Thyroid gland (tissue), 4 donors: ENCODE measurements at regions not wholly inside any gene's neighbourhood (a gene's known extent, or its start where the extent isn't known, plus 50 kb on each side); places are given as distances from the start of the nearest gene placed in this dataset.

Source experiments
- DNase-seq, 2 donors: peaks; one replicate each; pipeline ENCODE4 v3.0.0-alpha.2; 2019
- H3K27ac ChIP-seq, 3 donors: fragments of 200-600 bp; sonication (generic); 1 replicate in 2 of 3; 2 replicates in 1 of 3; pipeline ENCODE4 v1.5.1; 2016 to 2019; ENCODE audit warnings: mild to moderate bottlenecking in 1 of 3, moderate library complexity in 1 of 3
- H3K27me3 ChIP-seq: fragments of 200-600 bp; sonication (generic); one replicate; pipeline ENCODE4 v1.5.1; 2019
- H3K36me3 ChIP-seq, 2 donors: fragments of 200-600 bp; sonication (generic); one replicate each; pipeline ENCODE4 v1.5.1; 2016 to 2019
- H3K4me1 ChIP-seq, 2 donors: fragments of 200-600 bp; sonication (generic); one replicate each; pipeline ENCODE4 v1.5.1; 2017 to 2019
- H3K4me3 ChIP-seq, 3 donors: fragments of 200-600 bp; sonication (generic); replicated peaks in 1 of 3; 1 replicate in 2 of 3; 2 replicates in 1 of 3; pipeline ENCODE4 v1.5.1; 2016; ENCODE audit warnings: mild to moderate bottlenecking in 1 of 3
- H3K9me3 ChIP-seq: fragments of 200-600 bp; sonication (generic); one replicate; pipeline ENCODE4 v1.5.1; 2017
- CTCF ChIP-seq, 6 experiments: fragments of 200-600 bp in 3 of 6; fragments of 450-650 bp in 3 of 6; sonication (generic) in 3 of 6; IDR thresholded peaks; one replicate each; pipeline ENCODE4 v1.5.1; 2016 to 2019; ENCODE audit warnings: antibody characterized with exemption in 6 of 6, mild to moderate bottlenecking in 2 of 6, inconsistent platforms in 1 of 6, moderate library complexity in 1 of 6
- POLR2A ChIP-seq, 2 donors: fragments of 450-650 bp; IDR thresholded peaks; one replicate each; pipeline ENCODE4 v1.6.1; 2017; ENCODE audit warnings: antibody characterized with exemption in 2 of 2, mild to moderate bottlenecking in 2 of 2, moderate library complexity in 1 of 2
- WGBS, 2 donors: methylation state at CpG; one replicate each; pipeline ENCODE4 v1.1.5; 2017; 5-methylcytosine and 5-hydroxymethylcytosine counted together
- intact Hi-C: fragments of 100-400 bp; cut with DNase I; formaldehyde crosslinking; loops from one replicate; pipeline ENCODE4 v1.15.1; 2023

GRCh38 chr5:86008704-86009103 is 609.0 kb upstream of the COX7C start:
- Histone ChIP-seq H3K36me3 (no peaks in the 10 kb centered on the region), H3K9me3 (no peaks in the 10 kb centered on the region), H3K27me3 (no peaks in the 10 kb centered on the region), H3K4me3 (no peak overlapping the region), H3K27ac (no peak overlapping the region), H3K4me1 (no peaks in the 10 kb centered on the region)
- TF ChIP-seq CTCF (IDR thresholded peaks at IDR 0.05): no peak
- TF ChIP-seq POLR2A (IDR thresholded peaks at IDR 0.05): no peak
- intact Hi-C loops: no loop called here
- 90 to 95% methylated on average over 3 of the region's 3 CpGs for WGBS, 2 donors
- no peak for DNase-seq

- Histone ChIP-seq H3K27ac (no peak overlapping the region), H3K4me3 (no peak overlapping the region), H3K9me3 (no peaks in the 10 kb centered on the region), H3K4me1 (no peaks in the 10 kb centered on the region), H3K27me3 (no peaks in the 10 kb centered on the region), H3K36me3 (no peaks in the 10 kb centered on the region)
- TF ChIP-seq POLR2A (IDR thresholded peaks at IDR 0.05): no peak
- no peak for TF ChIP-seq CTCF (IDR thresholded peaks at IDR 0.05)
- intact Hi-C loops: no loop called here
- 89 to 93% methylated on average over 1 of the region's 1 CpG for WGBS, 2 donors
- no peak for DNase-seq
Measured at GRCh38 chr5:86011937-86012336, 605.8 kb upstream of the COX7C start.

- 91 to 93% methylated on average over 1 of the region's 1 CpG for WGBS, 2 donors
- TF ChIP-seq POLR2A (IDR thresholded peaks at IDR 0.05) (no peak), CTCF (IDR thresholded peaks at IDR 0.05) (no peak)
Measured at GRCh38 chr5:86029308-86029707, 588.4 kb upstream of the COX7C start.

GRCh38 chr5:86030753-86031152 is 587.0 kb upstream of the COX7C start:
- Histone ChIP-seq H3K27me3 (no peaks in the 10 kb centered on the region), H3K9me3 (no peaks in the 10 kb centered on the region), H3K4me1 (no peaks in the 10 kb centered on the region), H3K27ac (no peak overlapping the region), H3K4me3 (no peak overlapping the region), H3K36me3 (no peaks in the 10 kb centered on the region)
- DNase-seq: no peak
- TF ChIP-seq CTCF (IDR thresholded peaks at IDR 0.05) (no peak), POLR2A (IDR thresholded peaks at IDR 0.05) (no peak)
- 68 to 69% methylated on average over 4 of the region's 4 CpGs for WGBS, 2 donors
- intact Hi-C loops: no loop called here

More at GRCh38 chr5:86029308-86029707, 588.4 kb upstream of the COX7C start:
- Histone ChIP-seq H3K27ac (no peak overlapping the region), H3K9me3 (no peaks in the 10 kb centered on the region), H3K4me1 (no peaks in the 10 kb centered on the region), H3K4me3 (no peak overlapping the region), H3K36me3 (no peaks in the 10 kb centered on the region), H3K27me3 (no peaks in the 10 kb centered on the region)
- intact Hi-C loops: no loop called here
- DNase-seq: no peak

- Histone ChIP-seq H3K9me3 (no peaks in the 10 kb centered on the region), H3K4me3 (no peak overlapping the region), H3K27ac (no peak overlapping the region), H3K4me1 (no peaks in the 10 kb centered on the region), H3K36me3 (no peaks in the 10 kb centered on the region), H3K27me3 (no peaks in the 10 kb centered on the region)
- WGBS, 2 donors: 65 to 75% methylated on average over 3 of the region's 3 CpGs
- DNase-seq: no peak
- TF ChIP-seq CTCF (IDR thresholded peaks at IDR 0.05) (no peak), POLR2A (IDR thresholded peaks at IDR 0.05) (no peak)
- intact Hi-C loops: no loop called here
Measured at GRCh38 chr5:86038566-86038965, 579.2 kb upstream of the COX7C start.
